ENCODE measurements at regions not wholly inside any gene's neighbourhood (a gene's known extent, or its start where the extent isn't known, plus 50 kb on each side); places are given as distances from the start of the nearest gene placed in this dataset.

DNA sequence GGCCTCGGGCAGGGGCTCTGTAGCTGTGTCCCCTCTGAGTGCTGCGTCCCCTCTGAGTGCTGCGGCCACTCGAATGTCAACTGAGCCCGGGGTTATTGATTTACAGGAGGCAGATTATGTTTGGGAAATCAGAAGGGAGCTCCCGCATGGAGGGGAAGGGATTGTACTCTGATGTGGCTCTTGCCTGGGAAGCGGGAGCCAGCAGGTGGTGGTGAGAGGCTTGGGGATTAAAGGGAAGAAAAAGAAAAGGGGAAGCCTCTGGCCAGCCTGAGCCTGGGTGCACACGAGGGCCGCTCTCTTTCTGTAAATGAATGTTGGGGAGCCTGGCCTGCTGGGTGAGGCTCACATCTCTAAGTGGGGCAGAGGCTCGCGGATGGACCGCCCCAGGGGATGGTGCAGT lies 143.7 kb downstream of the AACS start:
- H2AFZ ChIP-seq (ENCODE audit: low read depth, low read length, severe bottlenecking): no peak overlapping the region
- no peaks in the 10 kb centered on the region for H3K9me3 ChIP-seq (ENCODE audit: insufficient read depth, low read length)
- H4K20me1 ChIP-seq (ENCODE audit: low read depth, low read length): no peaks in the 10 kb centered on the region
- no peaks in the 10 kb centered on the region for H3K36me3 ChIP-seq (ENCODE audit: low read length)
- no peak overlapping the region for H3K9ac ChIP-seq (ENCODE audit: low read length)
- H3K4me2 ChIP-seq (ENCODE audit: low read depth, low read length, poor library complexity, severe bottlenecking): no peak overlapping the region
- H3F3A ChIP-seq (ENCODE audit: insufficient read depth): no peaks in the 10 kb centered on the region
- TF ChIP-seq, protein P1, sequence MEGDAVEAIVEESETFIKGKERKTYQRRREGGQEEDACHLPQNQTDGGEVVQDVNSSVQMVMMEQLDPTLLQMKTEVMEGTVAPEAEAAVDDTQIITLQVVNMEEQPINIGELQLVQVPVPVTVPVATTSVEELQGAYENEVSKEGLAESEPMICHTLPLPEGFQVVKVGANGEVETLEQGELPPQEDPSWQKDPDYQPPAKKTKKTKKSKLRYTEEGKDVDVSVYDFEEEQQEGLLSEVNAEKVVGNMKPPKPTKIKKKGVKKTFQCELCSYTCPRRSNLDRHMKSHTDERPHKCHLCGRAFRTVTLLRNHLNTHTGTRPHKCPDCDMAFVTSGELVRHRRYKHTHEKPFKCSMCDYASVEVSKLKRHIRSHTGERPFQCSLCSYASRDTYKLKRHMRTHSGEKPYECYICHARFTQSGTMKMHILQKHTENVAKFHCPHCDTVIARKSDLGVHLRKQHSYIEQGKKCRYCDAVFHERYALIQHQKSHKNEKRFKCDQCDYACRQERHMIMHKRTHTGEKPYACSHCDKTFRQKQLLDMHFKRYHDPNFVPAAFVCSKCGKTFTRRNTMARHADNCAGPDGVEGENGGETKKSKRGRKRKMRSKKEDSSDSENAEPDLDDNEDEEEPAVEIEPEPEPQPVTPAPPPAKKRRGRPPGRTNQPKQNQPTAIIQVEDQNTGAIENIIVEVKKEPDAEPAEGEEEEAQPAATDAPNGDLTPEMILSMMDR (IDR thresholded peaks at IDR 0.05; ENCODE audit: insufficient read depth, low read length, poor library complexity, severe bottlenecking): no peak
- TF ChIP-seq EZH2phosphoT487 (conservative IDR thresholded peaks at IDR 0.05; ENCODE audit: low read length): no peak
- H3K79me2 ChIP-seq (ENCODE audit: insufficient read depth, low read length): no peaks in the 10 kb centered on the region
- H3K27me3 ChIP-seq (ENCODE audit: low read length): no peaks in the 10 kb centered on the region
- no peak overlapping the region for H3K4me3 ChIP-seq (ENCODE audit: insufficient read depth, low read length, poor library complexity, severe bottlenecking)
- no peak overlapping the region for H3K27ac ChIP-seq (ENCODE audit: low read depth, low read length)
- no peaks in the 10 kb centered on the region for H3K9me2 ChIP-seq (replicated peaks; ENCODE audit: insufficient read depth, low read length)

DNA sequence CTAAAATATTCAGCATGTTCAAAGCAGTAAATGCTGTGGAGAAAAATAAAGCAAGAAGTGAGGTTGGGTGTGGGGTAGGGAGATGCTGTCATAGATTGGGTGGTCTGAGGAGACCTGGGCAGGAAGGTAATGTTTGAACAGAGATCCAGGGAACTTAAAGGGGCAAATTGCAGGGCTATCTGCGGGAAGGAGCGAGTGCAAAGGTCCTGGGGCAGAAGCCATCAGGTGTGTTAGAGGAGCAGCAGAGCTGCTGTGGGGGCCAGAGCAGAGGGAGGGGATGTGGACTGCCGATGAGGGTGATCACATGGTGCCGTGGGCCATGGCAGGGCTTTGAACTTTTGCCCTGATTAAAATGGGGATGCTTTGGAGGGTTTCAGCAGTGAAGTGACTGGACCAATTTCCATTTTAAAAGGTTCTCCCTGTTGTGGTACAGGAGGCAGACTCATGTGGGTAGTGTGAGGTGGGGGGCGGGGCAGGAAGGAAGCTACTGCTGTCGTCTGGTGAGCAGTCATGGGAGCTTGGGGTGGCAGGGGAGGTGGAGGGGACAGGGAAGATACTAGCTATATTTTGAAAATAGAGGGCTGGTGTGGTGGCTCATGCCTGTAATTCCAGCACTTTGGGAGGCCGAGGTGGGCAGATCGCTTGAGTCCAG lies 145.0 kb downstream of the AACS start:
- Histone ChIP-seq H2AFZ (ENCODE audit: low read depth, low read length, severe bottlenecking) (no peak overlapping the region), H3K27me3 (ENCODE audit: low read length) (no peaks in the 10 kb centered on the region)

DNA sequence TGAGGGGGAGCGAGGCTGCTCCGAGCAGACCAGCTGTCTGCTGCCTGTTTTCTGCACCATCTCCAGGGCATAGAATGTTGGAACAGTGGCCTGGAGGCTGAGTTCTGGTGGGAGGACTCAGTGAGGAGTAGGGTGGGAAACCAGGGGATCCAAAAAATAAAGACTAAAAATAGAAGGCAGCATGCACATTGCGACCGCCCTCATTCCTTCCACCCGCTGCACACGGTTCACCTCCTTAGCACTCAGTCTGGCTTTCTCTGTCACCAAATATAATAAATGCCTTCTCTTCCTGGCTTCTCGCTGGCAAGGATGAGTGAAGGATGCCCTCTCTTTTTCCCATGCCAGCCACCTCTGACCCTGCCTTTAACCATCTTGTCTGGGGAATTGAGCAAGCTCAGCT lies 146.2 kb downstream of the AACS start:
- TF ChIP-seq, protein P1 (IDR thresholded peaks at IDR 0.05; ENCODE audit: insufficient read depth, low read length, poor library complexity, severe bottlenecking): no peak
- no peak for TF ChIP-seq EZH2phosphoT487 (conservative IDR thresholded peaks at IDR 0.05; ENCODE audit: low read length)
- no peak overlapping the region for H3K4me2 ChIP-seq (ENCODE audit: low read depth, low read length, poor library complexity, severe bottlenecking)
- H3K36me3 ChIP-seq (ENCODE audit: low read length): no peaks in the 10 kb centered on the region
- no peaks in the 10 kb centered on the region for H3K27me3 ChIP-seq (ENCODE audit: low read length)
- no peaks in the 10 kb centered on the region for H3K9me3 ChIP-seq (ENCODE audit: insufficient read depth, low read length)
- no peaks in the 10 kb centered on the region for H4K20me1 ChIP-seq (ENCODE audit: low read depth, low read length)
- no peaks in the 10 kb centered on the region for H3K79me2 ChIP-seq (ENCODE audit: insufficient read depth, low read length)
- no peak overlapping the region for H2AFZ ChIP-seq (ENCODE audit: low read depth, low read length, severe bottlenecking)
- H3K9ac ChIP-seq (ENCODE audit: low read length): no peak overlapping the region
- H3K4me3 ChIP-seq (ENCODE audit: insufficient read depth, low read length, poor library complexity, severe bottlenecking): no peak overlapping the region
- H3K9me2 ChIP-seq (replicated peaks; ENCODE audit: insufficient read depth, low read length): no peaks in the 10 kb centered on the region
- H3K27ac ChIP-seq (ENCODE audit: low read depth, low read length): no peak overlapping the region
- H3F3A ChIP-seq (ENCODE audit: insufficient read depth): no peaks in the 10 kb centered on the region

More for the DNA sequence above, 145.0 kb downstream of the AACS start:
- Histone ChIP-seq H3K4me2 (ENCODE audit: low read depth, low read length, poor library complexity, severe bottlenecking) (no peak overlapping the region), H3K4me3 (ENCODE audit: insufficient read depth, low read length, poor library complexity, severe bottlenecking) (no peak overlapping the region), H4K20me1 (ENCODE audit: low read depth, low read length) (no peaks in the 10 kb centered on the region), H3K9ac (ENCODE audit: low read length) (no peak overlapping the region), H3K79me2 (ENCODE audit: insufficient read depth, low read length) (no peaks in the 10 kb centered on the region), H3K9me3 (ENCODE audit: insufficient read depth, low read length) (no peaks in the 10 kb centered on the region), H3F3A (ENCODE audit: insufficient read depth) (no peaks in the 10 kb centered on the region), H3K27ac (ENCODE audit: low read depth, low read length) (no peak overlapping the region), H3K36me3 (ENCODE audit: low read length) (no peaks in the 10 kb centered on the region), H3K9me2 (replicated peaks; ENCODE audit: insufficient read depth, low read length) (no peaks in the 10 kb centered on the region)
- TF ChIP-seq, protein P1 (IDR thresholded peaks at IDR 0.05; ENCODE audit: insufficient read depth, low read length, poor library complexity, severe bottlenecking): no peak
- TF ChIP-seq EZH2phosphoT487 (conservative IDR thresholded peaks at IDR 0.05; ENCODE audit: low read length): no peak
